ENCODE measurements at regions not wholly inside any gene's neighbourhood (a gene's known extent, or its start where the extent isn't known, plus 50 kb on each side); places are given as distances from the start of the nearest gene placed in this dataset.

DNA sequence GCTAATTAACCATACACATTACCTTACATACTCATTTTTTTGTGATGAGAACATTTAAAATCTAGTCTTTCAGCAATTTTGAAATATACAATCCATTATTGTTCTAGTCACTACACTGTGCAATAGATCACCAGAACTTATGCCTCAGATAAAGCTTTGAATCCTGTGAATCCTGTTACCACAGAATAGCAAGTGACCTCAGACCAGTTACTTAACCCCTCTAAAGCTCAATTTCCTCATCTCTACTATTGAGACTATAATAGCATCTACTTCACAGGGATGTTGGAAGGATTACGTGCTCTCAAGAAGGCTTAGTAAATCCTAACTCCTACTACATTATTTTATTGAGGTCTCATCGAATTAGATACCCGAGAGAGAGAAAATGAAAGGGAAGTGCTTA is 60.2 kb upstream of the PIP5K1B start:
- no peak for TF ChIP-seq EZH2phosphoT487 (IDR thresholded peaks at IDR 0.05; ENCODE audit: insufficient read depth, low read depth)
- no peak for TF ChIP-seq EZH2 (IDR thresholded peaks at IDR 0.05; ENCODE audit: insufficient read depth, poor library complexity, severe bottlenecking)
